Activated naive CD4-positive, alpha-beta T cell treated with anti-CD3 and anti-CD28 coated beads for 36 hours (primary cell): ENCODE measurements at regions not wholly inside any gene's neighbourhood (a gene's known extent, or its start where the extent isn't known, plus 50 kb on each side); places are given as distances from the start of the nearest gene placed in this dataset.
A peak's percentile ranks its signal among the peaks of the same experiment; 100 is the strongest.

Experiments
- CTCF ChIA-PET: fragments of 350-600 bp; sonication (Branson Sonifier 250); formaldehyde crosslinking; loops from one replicate; lab custom pipeline; 2021; ENCODE audit warnings: antibody characterized with exemption; lab: Charles Lee
- DNase-seq: peaks from one replicate; pipeline ENCODE4 v3.0.0-alpha.2; 2020
- H3K27ac Mint-ChIP-seq: one replicate; pipeline ENCODE4 v1.8.0; 2021; ENCODE audit warnings: mild to moderate bottlenecking, mixed read lengths
- H3K27me3 Mint-ChIP-seq: one replicate; pipeline ENCODE4 v1.8.0; 2021; ENCODE audit warnings: low read depth, mixed read lengths
- H3K36me3 Mint-ChIP-seq: one replicate; pipeline ENCODE4 v1.8.0; 2021; ENCODE audit warnings: low read depth, mixed read lengths
- H3K4me1 Mint-ChIP-seq: one replicate; pipeline ENCODE4 v1.8.0; 2021; ENCODE audit warnings: low read depth, mixed read lengths
- H3K4me3 Mint-ChIP-seq: one replicate; pipeline ENCODE4 v1.8.0; 2021; ENCODE audit warnings: mild to moderate bottlenecking, moderate library complexity, mixed read lengths
- H3K9me3 Mint-ChIP-seq: one replicate; pipeline ENCODE4 v1.8.0; 2021; ENCODE audit warnings: mixed read lengths
- intact Hi-C: fragments of 100-400 bp; cut with micrococcal nuclease; formaldehyde crosslinking; loops from one replicate; pipeline ENCODE4 v1.15.1; 2023

DNA sequence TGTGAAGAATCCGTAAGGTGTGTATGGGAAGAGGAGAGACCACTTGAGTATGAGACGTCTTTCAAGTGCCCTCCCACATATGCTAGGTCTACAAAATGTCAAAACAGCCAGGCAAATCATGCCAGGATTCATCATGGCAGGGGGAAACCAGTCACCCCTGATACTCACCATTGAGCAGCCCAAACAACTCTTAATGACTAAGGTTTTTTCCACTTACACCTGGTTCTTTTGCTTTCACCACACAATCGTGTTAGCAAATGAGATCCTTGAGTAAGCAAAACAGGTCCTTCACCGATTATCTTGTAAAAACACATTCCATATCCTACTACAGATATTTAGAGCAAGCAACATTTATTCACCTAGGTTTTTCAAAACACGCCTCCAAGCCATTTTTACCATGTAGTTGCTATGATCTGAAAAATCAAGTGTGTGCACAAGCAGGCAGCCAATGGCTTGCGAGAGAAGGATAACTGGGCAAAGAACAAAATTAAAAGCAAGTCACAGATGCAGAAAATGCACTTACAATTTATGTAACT, 177.5 kb upstream of the LPP start:
- CTCF ChIA-PET: interaction anchor here (0.5 to 4.6 kb wide), 11 partner anchors 10 to 237 kb away, joined by 3 to 40 read pairs (median 4); partner anchors contain the start of gene BCL6
- intact Hi-C loops: loop anchor here (1.0 to 10.0 kb wide), 15 partner anchors 10 to 1156 kb away; partner anchors contain the start of gene LPP
- peaks cover 59% of the 10 kb centered on the region for H3K4me1 Mint-ChIP-seq
- no peaks in the 10 kb centered on the region for H3K27me3 Mint-ChIP-seq
- peak; percentile 73 for DNase-seq
- no peak overlapping the region for H3K4me3 Mint-ChIP-seq
- peaks cover 6% of the 10 kb centered on the region for H3K9me3 Mint-ChIP-seq
- H3K36me3 Mint-ChIP-seq: no peaks in the 10 kb centered on the region
- peak overlapping the region; percentile 82 for H3K27ac Mint-ChIP-seq

GRCh38 chr3:187977659-187978058, 176.3 kb upstream of the LPP start:
- H3K36me3 Mint-ChIP-seq: no peaks in the 10 kb centered on the region
- no peak for DNase-seq
- no peak overlapping the region for H3K27ac Mint-ChIP-seq
- intact Hi-C loops: loop anchor here (2.0 to 10.0 kb wide), 6 partner anchors 177 to 1155 kb away; partner anchors contain the start of gene LPP
- CTCF ChIA-PET: interaction anchor here (1.8 kb wide), 1 partner anchor 237 kb away, joined by 6 read pairs; no protein-coding TSS in a partner anchor
- H3K9me3 Mint-ChIP-seq: peaks cover 6% of the 10 kb centered on the region
- peaks cover 59% of the 10 kb centered on the region for H3K4me1 Mint-ChIP-seq
- no peak overlapping the region for H3K4me3 Mint-ChIP-seq
- no peaks in the 10 kb centered on the region for H3K27me3 Mint-ChIP-seq

GRCh38 chr3:187978433-187979011, 175.4 kb upstream of the LPP start:
- Mint-ChIP-seq H3K9me3 (peaks cover 6% of the 10 kb centered on the region), H3K4me3 (no peak overlapping the region), H3K27me3 (no peaks in the 10 kb centered on the region), H3K27ac (no peak overlapping the region), H3K36me3 (no peaks in the 10 kb centered on the region), H3K4me1 (peaks cover 59% of the 10 kb centered on the region)
- intact Hi-C loops: loop anchor here (5.0 to 10.0 kb wide), 5 partner anchors 176 to 1154 kb away; partner anchors contain the start of gene LPP
- DNase-seq: no peak
- CTCF ChIA-PET: interaction anchor here (1.8 to 2.4 kb wide), 2 partner anchors 238 kb away, joined by 6 to 7 read pairs; no protein-coding TSS in a partner anchor

DNA sequence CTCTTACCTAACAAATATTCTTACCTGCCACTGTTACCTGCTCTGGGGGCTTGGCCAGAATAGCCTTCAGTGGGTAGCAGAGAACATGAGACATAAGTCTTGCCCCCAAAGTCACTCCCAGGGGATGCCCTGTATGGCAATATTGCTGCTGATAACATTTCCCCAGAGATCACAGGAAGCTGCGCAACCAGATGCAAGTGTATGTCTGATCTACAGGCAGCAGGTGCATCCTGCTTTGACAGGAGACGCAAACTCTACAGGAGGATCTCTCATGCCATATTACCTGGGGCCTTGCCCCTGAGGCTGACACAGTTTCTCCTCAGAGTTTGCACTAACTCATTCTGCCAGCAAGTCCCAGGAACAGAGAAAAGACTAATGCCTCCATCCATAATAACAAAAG, 174.4 kb upstream of the LPP start:
- H3K36me3 Mint-ChIP-seq: no peaks in the 10 kb centered on the region
- peak; percentile 54 for DNase-seq
- intact Hi-C loops: loop anchor here (5.0 to 10.0 kb wide), 5 partner anchors 175 to 1153 kb away; partner anchors contain the start of gene LPP
- no peak overlapping the region for H3K27ac Mint-ChIP-seq
- CTCF ChIA-PET: interaction anchor here (1.2 to 2.4 kb wide), 2 partner anchors 239 to 975 kb away, joined by 4 to 7 read pairs; no protein-coding TSS in a partner anchor
- peaks cover 6% of the 10 kb centered on the region for H3K9me3 Mint-ChIP-seq
- no peaks in the 10 kb centered on the region for H3K27me3 Mint-ChIP-seq
- H3K4me1 Mint-ChIP-seq: peaks cover 50% of the 10 kb centered on the region
- H3K4me3 Mint-ChIP-seq: no peak overlapping the region

DNA sequence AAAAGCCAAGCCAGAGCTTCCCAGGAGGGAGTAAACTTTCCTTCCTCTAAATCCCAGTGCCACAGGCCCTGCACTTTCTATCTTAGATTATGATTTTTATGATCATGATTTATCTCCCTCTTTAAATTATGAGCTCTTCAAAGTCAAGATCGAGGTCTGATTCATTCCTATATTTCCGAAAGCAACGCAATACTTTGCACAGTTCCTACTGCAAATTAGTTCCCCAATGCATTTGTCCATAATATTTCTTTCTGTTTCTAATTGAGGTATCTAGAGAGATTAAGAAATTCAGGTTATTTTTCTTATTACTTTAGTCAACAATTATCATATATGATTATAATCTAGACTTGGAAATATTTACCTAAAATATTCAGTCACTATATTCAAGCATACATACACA, 173.1 kb upstream of the LPP start:
- H3K9me3 Mint-ChIP-seq: peaks cover 6% of the 10 kb centered on the region
- H3K4me3 Mint-ChIP-seq: no peak overlapping the region
- peaks cover 41% of the 10 kb centered on the region for H3K4me1 Mint-ChIP-seq
- CTCF ChIA-PET: interaction anchor here (2.4 kb wide), 1 partner anchor 240 kb away, joined by 7 read pairs; no protein-coding TSS in a partner anchor
- no peak for DNase-seq
- intact Hi-C loops: no loop called here
- H3K36me3 Mint-ChIP-seq: no peaks in the 10 kb centered on the region
- no peak overlapping the region for H3K27ac Mint-ChIP-seq
- no peaks in the 10 kb centered on the region for H3K27me3 Mint-ChIP-seq

DNA sequence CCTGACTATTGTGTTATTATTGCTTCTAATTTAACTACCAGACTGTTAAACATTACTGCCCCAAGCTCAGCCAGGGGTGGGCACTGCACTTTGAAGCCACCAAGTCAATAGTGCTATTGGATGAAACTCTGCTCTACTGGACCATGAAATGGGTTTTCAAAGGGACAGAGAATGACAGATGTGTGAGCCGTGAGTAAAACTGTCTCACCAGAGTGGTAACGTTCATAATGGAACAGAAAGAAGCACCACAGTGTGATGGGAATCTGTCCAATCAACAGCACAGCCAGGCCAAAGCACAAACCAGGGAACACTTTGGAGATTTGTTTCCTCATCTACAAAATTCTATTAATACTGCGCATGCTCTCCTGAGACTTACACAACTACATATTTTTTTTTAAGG, 171.8 kb upstream of the LPP start:
- intact Hi-C loops: no loop called here
- Mint-ChIP-seq H3K4me1 (peaks cover 45% of the 10 kb centered on the region), H3K27ac (no peak overlapping the region), H3K27me3 (no peaks in the 10 kb centered on the region), H3K4me3 (no peak overlapping the region), H3K36me3 (no peaks in the 10 kb centered on the region), H3K9me3 (peaks cover 4% of the 10 kb centered on the region)
- CTCF ChIA-PET: no interaction called here
- DNase-seq: no peak

DNA sequence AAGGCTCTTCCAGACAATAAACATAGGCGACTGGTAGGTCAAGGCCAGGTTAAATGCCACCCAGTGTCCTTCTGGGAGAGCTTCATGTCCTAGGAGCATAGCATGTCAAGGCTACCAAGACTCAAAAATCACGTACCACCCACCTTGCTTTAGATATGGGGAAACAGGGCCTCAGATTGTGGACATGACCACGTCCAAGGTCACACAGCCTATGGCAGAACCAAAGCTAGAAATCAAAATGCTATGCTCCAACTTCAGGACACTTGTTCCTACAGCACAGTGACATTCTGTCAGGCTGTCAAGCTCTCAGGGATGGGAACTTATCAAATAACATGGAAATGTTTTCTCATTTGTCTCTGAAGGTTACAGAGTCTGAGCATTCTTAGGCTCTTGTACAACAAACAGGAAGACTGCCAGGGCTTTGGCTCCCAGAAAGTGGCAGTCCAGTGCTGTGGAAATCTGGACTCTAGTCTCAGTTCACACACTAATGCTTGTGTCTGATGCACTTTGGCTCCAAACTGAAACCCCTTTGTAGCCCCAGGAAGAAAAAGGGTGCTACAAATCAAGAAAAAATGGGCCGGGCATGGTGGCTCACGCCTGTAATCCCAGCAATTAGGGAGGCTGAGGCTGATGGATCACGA, 170.4 kb upstream of the LPP start:
- intact Hi-C loops: no loop called here
- peaks cover 50% of the 10 kb centered on the region for H3K4me1 Mint-ChIP-seq

GRCh38 chr3:187985647-187986046, 168.3 kb upstream of the LPP start:
- H3K4me1 Mint-ChIP-seq: peaks cover 36% of the 10 kb centered on the region
- intact Hi-C loops: loop anchor here (1.0 to 2.0 kb wide), 2 partner anchors 9 to 63 kb away; no protein-coding TSS in a partner anchor
- H3K27ac Mint-ChIP-seq: no peak overlapping the region
- H3K9me3 Mint-ChIP-seq: no peaks in the 10 kb centered on the region
- DNase-seq: no peak
- CTCF ChIA-PET: interaction anchor here (1.2 to 2.1 kb wide), 3 partner anchors 10 to 246 kb away, joined by 4 to 8 read pairs (median 5); partner anchors contain the start of gene BCL6
- no peaks in the 10 kb centered on the region for H3K36me3 Mint-ChIP-seq
- no peak overlapping the region for H3K4me3 Mint-ChIP-seq
- H3K27me3 Mint-ChIP-seq: no peaks in the 10 kb centered on the region

More for the DNA sequence above, 170.4 kb upstream of the LPP start:
- Mint-ChIP-seq H3K9me3 (no peaks in the 10 kb centered on the region), H3K27me3 (no peaks in the 10 kb centered on the region), H3K4me3 (no peak overlapping the region), H3K36me3 (no peaks in the 10 kb centered on the region), H3K27ac (no peak overlapping the region)
- CTCF ChIA-PET: interaction anchor here (0.6 to 2.0 kb wide), 3 partner anchors 176 to 280 kb away, joined by 3 to 8 read pairs (median 7); no protein-coding TSS in a partner anchor
- DNase-seq: no peak

GRCh38 chr3:187986514-187986934, 167.4 kb upstream of the LPP start:
- peak overlapping the region; percentile 22 for H3K27ac Mint-ChIP-seq
- CTCF ChIA-PET: interaction anchor here (1.0 to 2.1 kb wide), 4 partner anchors 10 to 246 kb away, joined by 3 to 8 read pairs (median 4); partner anchors contain the start of gene BCL6
- DNase-seq: peak; percentile 79
- H3K4me3 Mint-ChIP-seq: no peak overlapping the region
- H3K4me1 Mint-ChIP-seq: peaks cover 33% of the 10 kb centered on the region
- no peaks in the 10 kb centered on the region for H3K27me3 Mint-ChIP-seq
- H3K9me3 Mint-ChIP-seq: no peaks in the 10 kb centered on the region
- H3K36me3 Mint-ChIP-seq: no peaks in the 10 kb centered on the region
- intact Hi-C loops: loop anchor here (1.0 to 2.0 kb wide), 2 partner anchors 10 to 64 kb away; no protein-coding TSS in a partner anchor

- intact Hi-C loops: loop anchor here (2.0 kb wide), 1 partner anchor 64 kb away; no protein-coding TSS in a partner anchor
Observed at GRCh38 chr3:187987187-187987586, 166.8 kb upstream of the LPP start.

DNA sequence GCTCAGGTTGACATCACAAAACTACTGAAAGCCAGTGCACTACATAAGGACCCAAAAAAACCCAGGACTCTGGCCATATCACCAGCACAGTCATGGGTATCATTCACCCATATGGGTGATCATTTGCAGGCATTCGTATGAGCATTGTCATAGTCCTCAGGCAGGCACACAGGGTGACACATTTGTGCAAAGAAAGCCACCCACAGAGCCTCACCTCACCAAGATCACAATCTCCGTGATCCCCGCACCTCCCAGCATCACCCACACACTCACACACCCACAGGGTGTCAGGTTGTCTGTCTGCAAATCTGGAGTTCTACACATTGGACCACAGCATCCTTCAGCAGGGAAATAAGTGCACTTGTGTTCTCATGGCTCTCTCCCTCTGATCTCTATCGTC, 166.0 kb upstream of the LPP start:
- CTCF ChIA-PET: interaction anchor here (1.4 kb wide), 1 partner anchor 9 kb away, joined by 3 read pairs; no protein-coding TSS in a partner anchor
- H3K4me1 Mint-ChIP-seq: peaks cover 33% of the 10 kb centered on the region
- H3K36me3 Mint-ChIP-seq: no peaks in the 10 kb centered on the region
- no peak overlapping the region for H3K27ac Mint-ChIP-seq
- intact Hi-C loops: loop anchor here (2.0 kb wide), 1 partner anchor 65 kb away; no protein-coding TSS in a partner anchor
- peak; percentile 34 for DNase-seq
- H3K27me3 Mint-ChIP-seq: no peaks in the 10 kb centered on the region
- H3K9me3 Mint-ChIP-seq: no peaks in the 10 kb centered on the region
- no peak overlapping the region for H3K4me3 Mint-ChIP-seq

More at GRCh38 chr3:187987187-187987586, 166.8 kb upstream of the LPP start:
- Mint-ChIP-seq H3K4me1 (peaks cover 33% of the 10 kb centered on the region), H3K9me3 (no peaks in the 10 kb centered on the region), H3K27ac (no peak overlapping the region), H3K4me3 (no peak overlapping the region), H3K27me3 (no peaks in the 10 kb centered on the region), H3K36me3 (no peaks in the 10 kb centered on the region)
- CTCF ChIA-PET: no interaction called here
- no peak for DNase-seq
